HG02981 (cell line): ENCODE measurements at regions not wholly inside any gene's neighbourhood (a gene's known extent, or its start where the extent isn't known, plus 50 kb on each side); places are given as distances from the start of the nearest gene placed in this dataset.

Experiments
- ATAC-seq: cut with Tn5 transposase; IDR thresholded peaks from one replicate; pipeline ENCODE4 v1.9.1; 2021; ENCODE audit warnings: mild to moderate bottlenecking, moderate library complexity; ENCODE audit not compliant: unreplicated experiment

GRCh38 chr13:88068975-88069374 is 397.8 kb downstream of the SLITRK5 start:
- no peak for ATAC-seq

GRCh38 chr13:88071371-88071770 is 400.2 kb downstream of the SLITRK5 start:
- no peak for ATAC-seq

GRCh38 chr13:88074794-88075510 is 403.8 kb downstream of the SLITRK5 start:
- no peak for ATAC-seq

- ATAC-seq: no peak
Observed at GRCh38 chr13:88085036-88085435, 413.9 kb downstream of the SLITRK5 start.

GRCh38 chr13:88086577-88086976 is 415.4 kb downstream of the SLITRK5 start:
- no peak for ATAC-seq

GRCh38 chr13:88097541-88097940 is 426.4 kb downstream of the SLITRK5 start:
- ATAC-seq: no peak

- no peak for ATAC-seq
Observed at GRCh38 chr13:88103824-88104223, 432.7 kb downstream of the SLITRK5 start.

GRCh38 chr13:88104576-88104975 is 433.4 kb downstream of the SLITRK5 start:
- no peak for ATAC-seq

- no peak for ATAC-seq
Observed at GRCh38 chr13:88107570-88107969, 436.4 kb downstream of the SLITRK5 start.

GRCh38 chr13:88112526-88112925 is 441.4 kb downstream of the SLITRK5 start:
- ATAC-seq: no peak

- ATAC-seq: no peak
Observed at GRCh38 chr13:88115976-88116375, 444.8 kb downstream of the SLITRK5 start.

- ATAC-seq: no peak
Observed at GRCh38 chr13:88118952-88119351, 447.8 kb downstream of the SLITRK5 start.

- ATAC-seq: no peak
Observed at GRCh38 chr13:88124142-88124541, 453.0 kb downstream of the SLITRK5 start.

- ATAC-seq: no peak
Observed at GRCh38 chr13:88125055-88125454, 453.9 kb downstream of the SLITRK5 start.

GRCh38 chr13:88136098-88136790 is 465.1 kb downstream of the SLITRK5 start:
- no peak for ATAC-seq

GRCh38 chr13:88142653-88143052 is 471.5 kb downstream of the SLITRK5 start:
- no peak for ATAC-seq

- no peak for ATAC-seq
Observed at GRCh38 chr13:88144580-88144979, 473.4 kb downstream of the SLITRK5 start.

- ATAC-seq: no peak
Observed at GRCh38 chr13:88153353-88153752, 482.2 kb downstream of the SLITRK5 start.

- no peak for ATAC-seq
Observed at GRCh38 chr13:88154001-88154400, 482.8 kb downstream of the SLITRK5 start.

- no peak for ATAC-seq
Observed at GRCh38 chr13:88162076-88162702, 491.0 kb downstream of the SLITRK5 start.

- ATAC-seq: no peak
Observed at GRCh38 chr13:88176231-88176630, 505.1 kb downstream of the SLITRK5 start.

- no peak for ATAC-seq
Observed at GRCh38 chr13:88183440-88183839, 512.3 kb downstream of the SLITRK5 start.
